ENCODE measurements at regions not wholly inside any gene's neighbourhood (a gene's known extent, or its start where the extent isn't known, plus 50 kb on each side); places are given as distances from the start of the nearest gene placed in this dataset.

DNA sequence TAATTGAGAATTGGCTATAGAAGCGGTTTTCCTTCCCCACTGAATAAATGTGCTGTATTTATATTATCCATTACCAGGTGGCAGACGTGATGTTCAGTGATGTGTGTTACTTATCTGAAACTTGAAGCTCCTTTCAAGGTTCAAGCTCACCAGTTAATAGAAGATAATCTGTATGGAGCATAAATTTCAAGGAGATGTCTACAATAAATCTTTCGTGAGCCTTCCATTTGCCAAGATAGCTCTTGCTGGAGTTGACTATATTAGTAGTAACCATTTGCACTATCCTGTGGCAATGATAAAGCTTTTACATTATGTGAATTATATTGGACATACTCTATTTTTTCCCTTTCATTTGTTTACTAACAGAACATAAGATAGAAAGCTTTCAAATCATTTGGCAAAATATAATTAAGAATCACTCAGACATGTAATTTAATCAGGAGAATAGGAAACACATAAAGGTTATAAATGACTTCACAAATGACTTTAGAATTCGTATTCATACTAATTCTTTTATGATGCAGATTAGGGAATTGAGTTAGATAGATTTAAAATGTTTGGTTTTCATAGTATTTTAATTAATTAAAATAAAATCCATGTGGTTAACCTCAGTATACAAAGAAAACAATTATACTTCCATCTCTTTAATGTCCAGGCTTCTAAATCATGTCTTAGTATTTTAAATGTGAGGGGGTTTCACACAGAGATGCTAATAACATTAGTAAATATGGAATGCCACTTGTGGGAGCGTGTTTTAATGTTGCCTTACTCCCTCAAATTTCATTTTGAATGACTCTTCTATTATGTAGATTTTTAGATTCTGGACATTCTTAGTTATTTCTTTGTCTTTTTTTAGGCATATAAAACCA, 664.4 kb upstream of the CDH8 start:
- no peak for TF ChIP-seq POLR2AphosphoS5 (IDR thresholded peaks at IDR 0.05)
- TF ChIP-seq, protein P1, sequence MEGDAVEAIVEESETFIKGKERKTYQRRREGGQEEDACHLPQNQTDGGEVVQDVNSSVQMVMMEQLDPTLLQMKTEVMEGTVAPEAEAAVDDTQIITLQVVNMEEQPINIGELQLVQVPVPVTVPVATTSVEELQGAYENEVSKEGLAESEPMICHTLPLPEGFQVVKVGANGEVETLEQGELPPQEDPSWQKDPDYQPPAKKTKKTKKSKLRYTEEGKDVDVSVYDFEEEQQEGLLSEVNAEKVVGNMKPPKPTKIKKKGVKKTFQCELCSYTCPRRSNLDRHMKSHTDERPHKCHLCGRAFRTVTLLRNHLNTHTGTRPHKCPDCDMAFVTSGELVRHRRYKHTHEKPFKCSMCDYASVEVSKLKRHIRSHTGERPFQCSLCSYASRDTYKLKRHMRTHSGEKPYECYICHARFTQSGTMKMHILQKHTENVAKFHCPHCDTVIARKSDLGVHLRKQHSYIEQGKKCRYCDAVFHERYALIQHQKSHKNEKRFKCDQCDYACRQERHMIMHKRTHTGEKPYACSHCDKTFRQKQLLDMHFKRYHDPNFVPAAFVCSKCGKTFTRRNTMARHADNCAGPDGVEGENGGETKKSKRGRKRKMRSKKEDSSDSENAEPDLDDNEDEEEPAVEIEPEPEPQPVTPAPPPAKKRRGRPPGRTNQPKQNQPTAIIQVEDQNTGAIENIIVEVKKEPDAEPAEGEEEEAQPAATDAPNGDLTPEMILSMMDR (IDR thresholded peaks at IDR 0.05): no peak

Data from prostate gland (tissue), 2 donors.